GM23338 (cell line): ENCODE measurements at regions not wholly inside any gene's neighbourhood (a gene's known extent, or its start where the extent isn't known, plus 50 kb on each side); places are given as distances from the start of the nearest gene placed in this dataset.

ENCODE experiments used
- ATAC-seq: fragments of 200-7000 bp; cut with Tn5 transposase; 3 replicates; pipeline ENCODE4 v1.9.1; 2020
- DNase-seq: peaks from one replicate; pipeline ENCODE4 v3.0.0-alpha.2; 2015; ENCODE audit warnings: low spot score
- H2AFZ ChIP-seq: fragments of 200-600 bp; sonication (generic); 2 replicates; pipeline ENCODE4 v1.8.0; 2016; ENCODE audit warnings: antibody characterized with exemption, mild to moderate bottlenecking, moderate library complexity
- H3F3A ChIP-seq: fragments of 200-600 bp; sonication (generic); replicated peaks from 2 replicates; pipeline ENCODE4 v1.8.0; 2017; ENCODE audit warnings: antibody characterized with exemption, mixed run types, low read depth
- H3K27ac ChIP-seq: fragments of 200-600 bp; sonication (generic); 2 replicates; pipeline ENCODE4 v1.6.1; 2016; ENCODE audit warnings: low read depth
- H3K27me3 ChIP-seq: fragments of 200-600 bp; sonication (generic); 2 replicates; pipeline ENCODE4 v1.8.0; 2016; ENCODE audit warnings: mild to moderate bottlenecking, mixed run types, moderate library complexity; ENCODE audit not compliant: insufficient read depth
- H3K36me3 ChIP-seq: fragments of 200-600 bp; sonication (generic); 2 replicates; pipeline ENCODE4 v1.8.0; 2016; ENCODE audit warnings: mild to moderate bottlenecking; ENCODE audit not compliant: insufficient read depth
- H3K4me1 ChIP-seq: fragments of 200-600 bp; sonication (generic); 2 replicates; pipeline ENCODE4 v1.8.0; 2016; ENCODE audit warnings: mild to moderate bottlenecking, moderate library complexity; ENCODE audit not compliant: insufficient read depth
- H3K4me2 ChIP-seq: fragments of 200-600 bp; sonication (generic); 2 replicates; pipeline ENCODE4 v1.7.1; 2017; ENCODE audit warnings: mixed run types
- H3K4me3 ChIP-seq: fragments of 200-600 bp; sonication (generic); 2 replicates; pipeline ENCODE4 v1.6.1; 2016; ENCODE audit warnings: mixed run types
- H3K79me2 ChIP-seq: fragments of 200-600 bp; sonication (generic); replicated peaks from 2 replicates; pipeline ENCODE4 v1.8.0; 2017; ENCODE audit warnings: mild to moderate bottlenecking; ENCODE audit not compliant: insufficient read depth
- H3K9me2 ChIP-seq: fragments of 200-600 bp; sonication (generic); 2 replicates; pipeline ENCODE4 v1.8.0; 2017; ENCODE audit not compliant: insufficient read depth
- H4K20me1 ChIP-seq: fragments of 200-600 bp; sonication (generic); replicated peaks from 2 replicates; pipeline ENCODE4 v1.8.0; 2017; ENCODE audit warnings: mild to moderate bottlenecking; ENCODE audit not compliant: insufficient read depth
- H3K27ac Mint-ChIP-seq: 2 replicates; pipeline ENCODE4 v1.8.0; 2020; ENCODE audit warnings: inconsistent platforms, mild to moderate bottlenecking, moderate library complexity, mixed read lengths
- H3K27me3 Mint-ChIP-seq: 3 replicates; pipeline ENCODE4 v1.8.0; 2022; ENCODE audit warnings: low read depth, mild to moderate bottlenecking, moderate library complexity, mixed read lengths, inconsistent platforms; ENCODE audit not compliant: insufficient read depth, poor library complexity
- H3K36me3 Mint-ChIP-seq: 3 replicates; pipeline ENCODE4 v1.8.0; 2021; ENCODE audit warnings: low read depth, mild to moderate bottlenecking, inconsistent platforms, moderate library complexity, mixed read lengths
- H3K4me1 Mint-ChIP-seq: 3 replicates; pipeline ENCODE4 v1.8.0; 2020; ENCODE audit warnings: mild to moderate bottlenecking, inconsistent platforms, mixed read lengths
- H3K4me3 Mint-ChIP-seq: 3 replicates; pipeline ENCODE4 v1.8.0; 2021; ENCODE audit warnings: moderate library complexity, mild to moderate bottlenecking, inconsistent platforms, mixed read lengths
- H3K9me3 Mint-ChIP-seq: 3 replicates; pipeline ENCODE4 v1.8.0; 2020; ENCODE audit warnings: moderate library complexity, mild to moderate bottlenecking, inconsistent platforms, mixed read lengths
- CREB1 ChIP-seq: fragments of 250-450 bp; sonication (Bioruptor Pico); IDR thresholded peaks from 2 replicates; pipeline ENCODE4 v1.5.0; 2020; ENCODE audit warnings: low read depth, mild to moderate bottlenecking, moderate library complexity
- CTCF ChIP-seq, 2 experiments: fragments of 200-600 bp in 1 of 2; sonication (generic) in 1 of 2; conservative IDR thresholded peaks; 2 replicates each; pipeline versions ENCODE4 v1.5.1 to v1.6.1; 2016 to 2017; ENCODE audit warnings: antibody characterized with exemption in 2 of 2, low read depth in 2 of 2, mild to moderate bottlenecking in 2 of 2, moderate library complexity in 1 of 2
- ETS1 ChIP-seq: IDR thresholded peaks from 2 replicates; pipeline ENCODE4 v1.6.1; 2016; ENCODE audit warnings: antibody characterized with exemption
- EZH2 ChIP-seq: fragments of 200-600 bp; sonication (generic); IDR thresholded peaks from one replicate; pipeline ENCODE4 v1.8.0; 2017; ENCODE audit warnings: antibody characterized with exemption, mild to moderate bottlenecking, low read depth; ENCODE audit not compliant: unreplicated experiment
- EZH2phosphoT487 ChIP-seq: fragments of 200-600 bp; sonication (generic); IDR thresholded peaks from one replicate; pipeline ENCODE4 v1.8.1; 2018; ENCODE audit warnings: antibody characterized with exemption; ENCODE audit not compliant: unreplicated experiment
- JUNB ChIP-seq: IDR thresholded peaks from one replicate; pipeline ENCODE4 v1.6.1; 2016; ENCODE audit warnings: antibody characterized with exemption; ENCODE audit not compliant: unreplicated experiment
- NANOG ChIP-seq: IDR thresholded peaks from 2 replicates; pipeline ENCODE4 v1.6.1; 2016; ENCODE audit warnings: antibody characterized with exemption, borderline replicate concordance
- POLR2AphosphoS5 ChIP-seq: IDR thresholded peaks from 2 replicates; pipeline ENCODE4 v1.6.1; 2016; ENCODE audit warnings: antibody characterized with exemption, low read depth
- STAT1 ChIP-seq: IDR thresholded peaks from one replicate; pipeline ENCODE4 v1.6.1; 2016; ENCODE audit warnings: antibody characterized with exemption; ENCODE audit not compliant: unreplicated experiment
- ZNF114 ChIP-seq: fragments of 250-450 bp; sonication (Bioruptor Pico); IDR thresholded peaks from 2 replicates; pipeline ENCODE4 v1.5.0; 2020; ENCODE audit warnings: mild to moderate bottlenecking, moderate library complexity
- ZNF331 ChIP-seq: fragments of 250-450 bp; sonication (Bioruptor Pico); IDR thresholded peaks from 2 replicates; pipeline ENCODE4 v1.5.0; 2020; ENCODE audit warnings: low read depth, mild to moderate bottlenecking, moderate library complexity
- ZNF462 ChIP-seq: fragments of 250-450 bp; sonication (Bioruptor Pico); IDR thresholded peaks from 2 replicates; pipeline ENCODE4 v1.5.0; 2020; ENCODE audit warnings: mild to moderate bottlenecking, moderate library complexity
- TF ChIP-seq, protein P1 (sequence below): IDR thresholded peaks from one replicate; pipeline ENCODE4 v1.6.1; 2018; ENCODE audit warnings: antibody characterized with exemption; ENCODE audit not compliant: unreplicated experiment

DNA sequence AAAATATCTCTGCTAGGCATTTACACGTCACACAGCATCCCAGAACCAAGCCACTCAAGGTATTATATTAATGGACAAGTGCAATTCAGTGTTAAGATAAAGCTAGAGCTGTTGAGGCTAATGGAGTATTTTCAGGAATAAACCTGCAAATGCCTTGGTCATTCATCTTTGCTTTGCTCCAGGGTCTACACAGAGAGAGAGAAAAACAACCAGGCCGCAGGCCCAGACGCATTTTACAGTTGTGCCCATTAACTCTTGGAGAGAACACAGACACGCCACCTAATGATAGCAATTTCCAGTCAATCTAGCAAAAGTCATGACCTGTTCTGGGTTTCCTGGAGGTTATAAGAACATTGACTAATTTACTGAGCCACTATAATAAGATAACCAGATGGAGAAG lies 829.3 kb downstream of the LRRTM4 start (continued):
- TF ChIP-seq CREB1 (CRISPR knock-in tag): no peak
- no peak for TF ChIP-seq EZH2phosphoT487
- no peak for TF ChIP-seq ZNF331

- Histone ChIP-seq H3K79me2 (no peaks in the 10 kb centered on the region), H2AFZ (no peak overlapping the region), H3K9me2 (no peaks in the 10 kb centered on the region), H4K20me1 (no peaks in the 10 kb centered on the region), H3K27me3 (no peaks in the 10 kb centered on the region), H3K4me2 (no peak overlapping the region), H3K27ac (no peak overlapping the region), H3K36me3 (no peaks in the 10 kb centered on the region), H3F3A (no peaks in the 10 kb centered on the region), H3K4me1 (peaks cover 11% of the 10 kb centered on the region; the same call in 1 of the 2 replicates), H3K4me3 (no peak overlapping the region)
- H3K27me3 Mint-ChIP-seq: peaks cover 2% of the 10 kb centered on the region
- H3K4me3 Mint-ChIP-seq: no peak overlapping the region
- peak; percentile 40; the same call in 1 of the 3 replicates for ATAC-seq
- no peak overlapping the region for H3K27ac Mint-ChIP-seq
- no peak for DNase-seq
- H3K4me1 Mint-ChIP-seq: peaks cover 14% of the 10 kb centered on the region
- H3K36me3 Mint-ChIP-seq: no peaks in the 10 kb centered on the region
- no peaks in the 10 kb centered on the region for H3K9me3 Mint-ChIP-seq
- no peak for TF ChIP-seq EZH2
- no peak for TF ChIP-seq POLR2AphosphoS5
- no peak for TF ChIP-seq ZNF331
- TF ChIP-seq EZH2phosphoT487: no peak
- no peak for TF ChIP-seq ZNF114 (CRISPR knock-in tag)
- no peak for TF ChIP-seq CTCF (conservative IDR thresholded peaks at IDR 0.05; ENCODE audit: low read depth in 2 of 2)
- TF ChIP-seq, protein P1, sequence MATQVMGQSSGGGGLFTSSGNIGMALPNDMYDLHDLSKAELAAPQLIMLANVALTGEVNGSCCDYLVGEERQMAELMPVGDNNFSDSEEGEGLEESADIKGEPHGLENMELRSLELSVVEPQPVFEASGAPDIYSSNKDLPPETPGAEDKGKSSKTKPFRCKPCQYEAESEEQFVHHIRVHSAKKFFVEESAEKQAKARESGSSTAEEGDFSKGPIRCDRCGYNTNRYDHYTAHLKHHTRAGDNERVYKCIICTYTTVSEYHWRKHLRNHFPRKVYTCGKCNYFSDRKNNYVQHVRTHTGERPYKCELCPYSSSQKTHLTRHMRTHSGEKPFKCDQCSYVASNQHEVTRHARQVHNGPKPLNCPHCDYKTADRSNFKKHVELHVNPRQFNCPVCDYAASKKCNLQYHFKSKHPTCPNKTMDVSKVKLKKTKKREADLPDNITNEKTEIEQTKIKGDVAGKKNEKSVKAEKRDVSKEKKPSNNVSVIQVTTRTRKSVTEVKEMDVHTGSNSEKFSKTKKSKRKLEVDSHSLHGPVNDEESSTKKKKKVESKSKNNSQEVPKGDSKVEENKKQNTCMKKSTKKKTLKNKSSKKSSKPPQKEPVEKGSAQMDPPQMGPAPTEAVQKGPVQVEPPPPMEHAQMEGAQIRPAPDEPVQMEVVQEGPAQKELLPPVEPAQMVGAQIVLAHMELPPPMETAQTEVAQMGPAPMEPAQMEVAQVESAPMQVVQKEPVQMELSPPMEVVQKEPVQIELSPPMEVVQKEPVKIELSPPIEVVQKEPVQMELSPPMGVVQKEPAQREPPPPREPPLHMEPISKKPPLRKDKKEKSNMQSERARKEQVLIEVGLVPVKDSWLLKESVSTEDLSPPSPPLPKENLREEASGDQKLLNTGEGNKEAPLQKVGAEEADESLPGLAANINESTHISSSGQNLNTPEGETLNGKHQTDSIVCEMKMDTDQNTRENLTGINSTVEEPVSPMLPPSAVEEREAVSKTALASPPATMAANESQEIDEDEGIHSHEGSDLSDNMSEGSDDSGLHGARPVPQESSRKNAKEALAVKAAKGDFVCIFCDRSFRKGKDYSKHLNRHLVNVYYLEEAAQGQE: no peak
- TF ChIP-seq JUNB: no peak
- no peak for TF ChIP-seq ZNF462
- no peak for TF ChIP-seq STAT1
- no peak for TF ChIP-seq CREB1 (CRISPR knock-in tag)
- TF ChIP-seq ETS1: no peak
- no peak for TF ChIP-seq NANOG
Measured at GRCh38 chr2:76688732-76689131, 833.4 kb downstream of the LRRTM4 start.
